Spleen (tissue), 7 donors: ENCODE measurements at regions not wholly inside any gene's neighbourhood (a gene's known extent, or its start where the extent isn't known, plus 50 kb on each side); places are given as distances from the start of the nearest gene placed in this dataset.

Source experiments
- CTCF ChIP-seq, 11 experiments: fragments of 200-600 bp in 7 of 11; fragments of 450-650 bp in 4 of 11; sonication (generic) in 4 of 11; IDR thresholded peaks in 8 of 11; conservative IDR thresholded peaks in 3 of 11; 1 replicate in 7 of 11; 2 replicates in 4 of 11; pipeline versions ENCODE4 v1.4.0 to v1.8.0; 2016 to 2021; ENCODE audit warnings: antibody characterized with exemption in 11 of 11, inconsistent platforms in 4 of 11, mild to moderate bottlenecking in 1 of 11
- POLR2A ChIP-seq, 3 donors: fragments of 450-650 bp; IDR thresholded peaks; one replicate each; pipeline ENCODE4 v1.5.1; 2017; ENCODE audit warnings: antibody characterized with exemption in 3 of 3, mild to moderate bottlenecking in 1 of 3
- donor health status: DM: no; HTN: no; CAD: no; lungs with moderate emphysema.
- donor health status: DM: no; HTN: no; CAD: no.
- donor health status: DM: no; HTN: no; CAD: no.

GRCh38 chr9:82526577-82526976 is 536.4 kb downstream of the RASEF start:
- no peak for TF ChIP-seq CTCF (IDR thresholded peaks at IDR 0.05 in 8 of 11, conservative IDR thresholded peaks at IDR 0.05 in 3 of 11)
- no peak for TF ChIP-seq POLR2A (IDR thresholded peaks at IDR 0.05)
